ENCODE measurements at regions not wholly inside any gene's neighbourhood (a gene's known extent, or its start where the extent isn't known, plus 50 kb on each side); places are given as distances from the start of the nearest gene placed in this dataset.

GRCh38 chr22:48233586-48233985 lies 1471.1 kb downstream of the TBC1D22A start:
- DNase-seq (ENCODE audit: low spot score) = no peak

DNA sequence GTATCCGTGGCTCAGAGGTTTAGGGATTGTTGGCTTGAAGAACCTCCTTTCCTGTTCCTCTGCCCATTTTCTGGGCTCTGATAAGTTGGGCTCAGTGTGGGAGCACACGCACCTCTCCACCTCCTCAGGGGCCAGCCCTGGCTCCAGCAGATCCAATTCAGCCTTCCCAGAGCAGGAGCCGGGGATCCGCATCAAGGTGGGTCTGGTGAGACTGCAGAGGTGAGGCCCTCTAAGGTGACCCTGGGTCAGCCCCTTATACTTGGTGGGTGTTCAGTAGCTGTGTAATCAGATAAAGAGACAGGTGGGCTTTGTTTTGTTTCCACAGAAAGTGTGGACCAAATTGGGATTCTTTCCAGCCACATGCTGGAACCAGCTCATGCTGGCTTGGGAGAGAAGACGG lies 1466.0 kb downstream of the TBC1D22A start:
- DNase-seq (ENCODE audit: low spot score) = no peak

GRCh38 chr22:48227341-48228018 lies 1465.0 kb downstream of the TBC1D22A start:
- DNase-seq (ENCODE audit: low spot score) = no peak

DNA sequence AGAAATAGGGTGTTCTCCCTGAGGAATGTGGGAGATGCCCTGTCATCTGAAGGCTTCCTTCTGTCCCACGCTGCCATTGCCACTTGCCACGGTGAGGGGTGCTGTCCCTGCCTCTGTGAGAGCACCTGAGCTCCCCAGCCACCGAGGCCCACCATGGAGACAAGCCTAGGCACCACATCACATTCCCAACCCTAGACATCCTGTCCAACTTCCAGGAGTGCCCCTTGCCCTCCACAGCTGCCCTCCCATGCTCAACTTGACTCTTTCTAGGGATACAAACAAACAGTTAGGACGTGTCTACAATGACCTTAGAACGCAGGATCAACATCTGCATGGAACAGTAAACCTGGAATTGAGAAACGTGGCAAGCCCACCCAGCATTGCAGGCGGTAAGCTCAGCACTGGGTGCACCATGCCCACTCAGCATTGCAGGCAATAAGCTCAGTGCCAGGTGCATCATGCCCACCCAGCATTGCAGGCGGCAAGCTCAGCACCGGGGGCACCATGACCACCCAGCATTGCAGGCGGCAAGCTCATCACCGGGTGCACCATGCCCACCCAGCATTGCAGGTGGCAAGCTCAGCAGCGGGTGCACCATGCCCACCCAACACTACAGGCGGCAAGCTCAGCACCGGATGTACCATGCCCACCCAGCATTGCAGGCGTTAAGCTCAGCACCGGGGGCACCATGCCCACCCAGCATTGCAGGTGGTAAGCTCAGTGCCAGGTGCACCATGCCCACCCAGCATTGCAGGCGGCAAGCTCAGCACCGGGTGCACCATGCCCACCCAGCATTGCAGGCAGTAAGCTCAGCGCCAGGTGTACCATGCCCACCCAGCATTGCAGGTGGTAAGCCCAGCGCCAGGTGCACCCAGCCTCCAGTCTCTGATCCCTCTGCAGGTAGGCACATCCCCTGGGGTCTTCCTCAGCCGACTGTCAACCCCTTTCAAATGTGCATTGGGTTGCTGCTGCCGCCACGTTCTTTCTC lies 1463.9 kb downstream of the TBC1D22A start:
- DNase-seq (ENCODE audit: low spot score) = no peak

GRCh38 chr22:48224332-48224731 lies 1461.9 kb downstream of the TBC1D22A start:
- no peak for DNase-seq (ENCODE audit: low spot score)

GRCh38 chr22:48223488-48224190 lies 1461.2 kb downstream of the TBC1D22A start:
- DNase-seq (ENCODE audit: low spot score) = no peak

GRCh38 chr22:48222742-48223487 lies 1460.5 kb downstream of the TBC1D22A start:
- DNase-seq (ENCODE audit: low spot score) = no peak

- no peak for DNase-seq (ENCODE audit: low spot score)
Observed at GRCh38 chr22:48218889-48219420, 1456.5 kb downstream of the TBC1D22A start.

GRCh38 chr22:48217596-48217995 lies 1455.1 kb downstream of the TBC1D22A start:
- no peak for DNase-seq (ENCODE audit: low spot score)

DNA sequence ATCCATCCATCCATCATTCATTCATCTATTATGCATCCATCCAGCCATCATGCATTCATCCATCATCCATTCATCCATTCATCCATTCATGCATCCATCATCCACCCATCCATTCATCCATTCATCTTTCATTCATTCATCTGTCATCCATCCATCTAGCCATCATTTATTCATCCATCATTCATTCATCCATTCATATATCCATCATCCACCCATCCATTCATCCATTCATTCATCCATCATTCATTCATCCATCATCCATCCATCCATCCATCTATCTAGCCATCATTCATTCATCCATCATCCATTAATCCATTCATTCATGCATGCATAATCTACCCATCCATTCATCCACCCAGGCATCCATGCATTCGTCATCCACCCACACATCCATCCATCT lies 1450.3 kb downstream of the TBC1D22A start:
- DNase-seq (ENCODE audit: low spot score) = no peak

- no peak for DNase-seq (ENCODE audit: low spot score)
Observed at GRCh38 chr22:48210812-48211211, 1448.4 kb downstream of the TBC1D22A start.

DNA sequence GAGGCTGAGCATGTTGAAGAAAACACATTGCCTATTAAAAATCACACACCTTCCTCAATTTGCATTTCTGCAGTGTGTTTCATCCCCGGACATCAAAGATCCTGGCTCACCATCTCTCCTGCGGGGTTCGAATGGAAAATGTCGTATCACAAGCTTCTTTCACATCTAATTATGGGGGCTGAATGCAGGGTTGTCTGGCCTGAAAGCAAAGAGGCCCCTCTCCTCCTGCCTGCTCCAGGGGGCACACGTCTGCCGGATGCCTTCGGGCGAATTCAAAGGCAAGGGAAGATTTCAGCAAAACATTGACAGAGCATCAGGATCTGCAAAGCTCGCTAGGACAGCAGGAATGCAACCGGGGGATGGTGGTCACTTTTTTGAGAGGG lies 1447.7 kb downstream of the TBC1D22A start:
- no peak for DNase-seq (ENCODE audit: low spot score)

GRCh38 chr22:48209473-48210197 lies 1447.2 kb downstream of the TBC1D22A start:
- DNase-seq (ENCODE audit: low spot score) = no peak

DNA sequence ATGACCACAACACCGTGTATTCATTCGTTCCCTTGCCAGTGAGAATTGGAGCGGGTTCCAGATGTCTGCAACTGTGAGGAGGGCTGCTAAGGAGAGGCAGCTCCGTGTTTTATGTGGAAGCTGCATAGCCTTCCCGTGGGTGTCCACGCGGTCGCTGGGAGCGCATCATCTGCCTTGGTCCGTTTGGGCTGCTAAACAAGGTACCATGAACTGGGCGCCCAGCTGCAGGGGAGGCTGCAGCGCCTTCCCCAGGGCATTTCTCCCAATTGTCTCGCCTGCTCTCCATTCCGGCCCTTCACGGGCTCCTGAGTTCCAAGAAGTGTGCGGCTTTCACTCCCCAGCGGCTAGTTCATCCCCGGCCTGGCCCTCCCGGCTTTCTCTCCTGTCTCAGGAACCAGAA lies 1446.4 kb downstream of the TBC1D22A start:
- no peak for DNase-seq (ENCODE audit: low spot score)

- DNase-seq (ENCODE audit: low spot score) = no peak
Observed at GRCh38 chr22:48207919-48208535, 1445.6 kb downstream of the TBC1D22A start.

DNA sequence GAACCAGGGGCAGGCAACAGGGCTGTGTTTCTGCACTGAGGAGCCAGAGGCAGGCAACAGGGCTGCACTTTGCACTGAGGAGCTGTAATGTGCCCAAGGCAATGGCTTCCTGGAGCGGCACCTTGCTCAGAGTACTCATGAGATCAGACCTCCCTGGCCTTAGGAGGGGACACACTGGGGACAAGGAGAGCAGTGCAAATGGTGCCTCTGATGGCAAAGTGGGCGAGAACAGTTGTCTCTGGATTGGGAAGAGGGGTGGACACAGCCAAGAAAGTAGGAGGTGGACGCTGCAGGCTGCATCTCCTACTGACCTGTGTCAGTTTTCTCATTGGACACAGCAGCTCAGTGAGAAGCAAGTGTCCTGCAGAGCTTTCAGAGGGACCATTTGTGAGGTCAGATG lies 1443.3 kb downstream of the TBC1D22A start:
- no peak for DNase-seq (ENCODE audit: low spot score)

DNA sequence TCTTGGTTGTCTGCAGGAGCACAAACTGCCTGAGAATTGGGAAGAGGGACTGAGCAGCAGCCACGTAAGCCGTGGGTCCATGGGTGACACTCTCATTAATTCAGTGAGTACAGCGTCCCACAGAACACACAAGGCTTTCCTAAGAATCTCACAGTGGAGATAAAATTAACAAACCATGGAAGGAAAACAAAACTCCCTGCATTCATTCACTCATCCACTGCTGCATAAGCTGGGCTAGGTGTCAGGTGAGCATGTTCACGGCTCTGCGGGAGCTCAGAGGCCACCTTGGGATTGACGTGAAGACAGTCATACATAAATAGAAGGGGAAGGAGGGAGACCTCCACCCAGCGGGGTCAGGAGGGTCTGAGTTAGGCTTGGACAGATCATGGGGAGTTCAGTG lies 1442.7 kb downstream of the TBC1D22A start:
- no peak for DNase-seq (ENCODE audit: low spot score)

DNA sequence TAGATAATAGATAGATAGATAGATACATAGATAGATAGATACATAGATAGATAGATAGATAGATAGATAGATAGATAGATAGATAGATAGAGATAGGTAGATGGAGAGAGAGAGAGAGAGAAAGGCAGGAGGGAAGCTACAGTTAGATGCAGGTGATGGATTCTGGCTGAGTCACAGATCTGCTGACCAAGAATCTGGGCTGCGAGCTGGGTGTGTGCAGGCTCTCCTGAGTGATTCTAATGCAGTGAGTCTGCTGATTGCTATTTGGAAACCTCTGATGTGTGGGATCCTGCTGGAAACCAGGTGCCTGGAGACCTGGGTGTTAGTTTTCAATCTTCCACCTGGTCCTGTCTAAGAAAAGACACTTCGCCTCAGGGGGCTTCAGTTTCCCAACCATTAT lies 1441.8 kb downstream of the TBC1D22A start:
- no peak for DNase-seq (ENCODE audit: low spot score)

DNA sequence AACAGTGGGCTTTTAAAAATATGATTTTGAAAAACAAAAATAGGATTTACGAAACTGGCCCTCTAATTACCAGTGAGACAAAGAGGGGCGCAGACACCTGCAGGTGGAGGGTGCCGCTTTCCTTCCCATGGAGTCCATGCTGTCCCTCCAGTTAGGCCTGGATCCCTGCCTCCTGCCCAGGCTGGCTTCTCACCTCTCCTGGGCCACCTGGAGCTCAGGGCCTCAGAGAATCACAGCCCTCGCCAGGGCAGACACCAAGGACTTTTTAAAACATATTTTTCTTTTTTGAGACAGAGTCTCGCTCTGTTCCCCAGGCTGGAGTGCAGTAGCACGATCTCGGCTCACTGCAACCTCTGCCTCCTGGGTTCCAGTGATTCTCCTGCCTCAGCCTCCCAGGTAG lies 1437.2 kb downstream of the TBC1D22A start:
- DNase-seq (ENCODE audit: low spot score) = no peak

Measured in CD4-positive, alpha-beta T cell treated with Interleukin-2 at 100 ng/mL for 4 hours (primary cell).